ENCODE measurements at regions not wholly inside any gene's neighbourhood (a gene's known extent, or its start where the extent isn't known, plus 50 kb on each side); places are given as distances from the start of the nearest gene placed in this dataset.

- no peak for DNase-seq
Observed at GRCh38 chr3:124092811-124093210, 100.9 kb upstream of the ROPN1 start.

GRCh38 chr3:124094496-124094895, 102.6 kb upstream of the ROPN1 start:
- DNase-seq: no peak

GRCh38 chr3:124097362-124098131, 105.6 kb upstream of the ROPN1 start:
- DNase-seq: peak; percentile 13

- no peak for DNase-seq
Observed at GRCh38 chr3:124101643-124102042, 109.7 kb upstream of the ROPN1 start.

GRCh38 chr3:124107104-124107890, 115.4 kb upstream of the ROPN1 start:
- DNase-seq: no peak

- DNase-seq: no peak
Observed at GRCh38 chr3:124108446-124108845, 116.5 kb upstream of the ROPN1 start.

- DNase-seq: no peak
Observed at GRCh38 chr3:124113485-124113884, 121.6 kb upstream of the ROPN1 start.

- DNase-seq: no peak
Observed at GRCh38 chr3:124115279-124115678, 123.4 kb upstream of the ROPN1 start.

- DNase-seq: no peak
Observed at GRCh38 chr3:124115956-124116355, 124.0 kb upstream of the ROPN1 start.

GRCh38 chr3:124116906-124117305, 125.0 kb upstream of the ROPN1 start:
- peak; percentile 29 for DNase-seq

- DNase-seq: no peak
Observed at GRCh38 chr3:124117486-124117885, 125.6 kb upstream of the ROPN1 start.

GRCh38 chr3:124118397-124118796, 126.5 kb upstream of the ROPN1 start:
- no peak for DNase-seq

- no peak for DNase-seq
Observed at GRCh38 chr3:124119056-124119716, 127.3 kb upstream of the ROPN1 start.

- no peak for DNase-seq
Observed at GRCh38 chr3:124121379-124122312, 129.7 kb upstream of the ROPN1 start.

- DNase-seq: no peak
Observed at GRCh38 chr3:124125315-124125714, 133.4 kb upstream of the ROPN1 start.

GRCh38 chr3:124126436-124127023, 134.6 kb upstream of the ROPN1 start:
- DNase-seq: peak; percentile 20

GRCh38 chr3:124131158-124131557, 139.2 kb upstream of the ROPN1 start:
- no peak for DNase-seq

- DNase-seq: no peak
Observed at GRCh38 chr3:124131580-124131979, 139.7 kb upstream of the ROPN1 start.

GRCh38 chr3:124132813-124133212, 140.9 kb upstream of the ROPN1 start:
- no peak for DNase-seq

GRCh38 chr3:124133366-124133940, 141.5 kb upstream of the ROPN1 start:
- no peak for DNase-seq

- DNase-seq: peak; percentile 71
Observed at GRCh38 chr3:124137216-124137615, 145.3 kb upstream of the ROPN1 start.

- DNase-seq: no peak
Observed at GRCh38 chr3:124138148-124138547, 146.2 kb upstream of the ROPN1 start.
